Immature natural killer cell (primary cell): ENCODE measurements at regions not wholly inside any gene's neighbourhood (a gene's known extent, or its start where the extent isn't known, plus 50 kb on each side); places are given as distances from the start of the nearest gene placed in this dataset.
A peak's percentile ranks its signal among the peaks of the same experiment; 100 is the strongest.
"Not testable (repeated sequence)": the region's sequence is repeated elsewhere in the genome, so short reads cannot be mapped to it uniquely, and the experiment has no call there.

Experiments used
- DNase-seq, 3 donors: peaks; one replicate each; pipeline ENCODE4 v3.0.0; 2022; ENCODE audit warnings: mixed read lengths in 1 of 3
- H3K27ac Mint-ChIP-seq, 6 donors: one replicate each; pipeline ENCODE4 v1.8.0; 2020; ENCODE audit warnings: mixed read lengths in 6 of 6, mild to moderate bottlenecking in 5 of 6, inconsistent platforms in 4 of 6, moderate library complexity in 3 of 6
- H3K27me3 Mint-ChIP-seq, 3 donors: one replicate each; pipeline ENCODE4 v1.8.0; 2020 to 2021; ENCODE audit warnings: low read depth in 3 of 3, mild to moderate bottlenecking in 3 of 3, mixed read lengths in 3 of 3, moderate library complexity in 3 of 3, inconsistent platforms in 1 of 3
- H3K36me3 Mint-ChIP-seq, 3 donors: one replicate each; pipeline ENCODE4 v1.8.0; 2020; ENCODE audit warnings: mixed read lengths in 3 of 3, inconsistent platforms in 2 of 3, mild to moderate bottlenecking in 2 of 3
- H3K4me1 Mint-ChIP-seq, 2 donors: one replicate each; pipeline ENCODE4 v1.8.0; 2020; ENCODE audit warnings: inconsistent platforms in 2 of 2, mild to moderate bottlenecking in 2 of 2, mixed read lengths in 2 of 2, moderate library complexity in 1 of 2
- H3K4me3 Mint-ChIP-seq, 5 donors: one replicate each; pipeline ENCODE4 v1.8.0; 2020; ENCODE audit warnings: mild to moderate bottlenecking in 5 of 5, mixed read lengths in 5 of 5, inconsistent platforms in 3 of 5, moderate library complexity in 3 of 5
- H3K9me3 Mint-ChIP-seq, 6 donors: one replicate each; pipeline ENCODE4 v1.8.0; 2020; ENCODE audit warnings: mild to moderate bottlenecking in 6 of 6, mixed read lengths in 6 of 6, inconsistent platforms in 4 of 6, moderate library complexity in 3 of 6

DNA sequence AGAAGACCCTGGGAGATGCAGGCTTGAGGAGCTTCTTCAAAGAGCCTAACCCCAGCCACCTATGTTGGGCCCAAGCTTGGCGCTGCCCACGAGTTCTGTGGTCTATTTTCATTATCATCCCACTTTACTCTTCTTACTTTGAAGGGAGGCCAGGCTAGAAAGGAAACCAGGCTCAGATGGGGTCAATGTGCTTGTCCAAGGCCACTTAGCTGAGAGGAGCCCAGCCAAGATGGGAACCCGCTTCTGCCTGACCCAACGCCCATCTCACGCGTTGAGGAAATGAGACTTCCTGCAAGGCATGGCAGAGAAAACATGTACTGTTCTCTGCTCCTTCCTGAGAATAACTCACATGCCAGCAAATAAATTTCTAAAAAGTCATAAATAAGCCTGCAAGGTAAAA, 486.3 kb upstream of the PROK2 start:
- Mint-ChIP-seq H3K4me1 (peaks cover 13 to 15% of the 10 kb centered on the region in 2 donors), H3K27ac (no peak overlapping the region), H3K9me3 (no peaks in the 10 kb centered on the region), H3K4me3 (no peak overlapping the region), H3K36me3 (no peaks in the 10 kb centered on the region), H3K27me3 (peaks cover 0 to 7% (median 4%) of the 10 kb centered on the region in 3 donors)
- DNase-seq, result no peak

DNA sequence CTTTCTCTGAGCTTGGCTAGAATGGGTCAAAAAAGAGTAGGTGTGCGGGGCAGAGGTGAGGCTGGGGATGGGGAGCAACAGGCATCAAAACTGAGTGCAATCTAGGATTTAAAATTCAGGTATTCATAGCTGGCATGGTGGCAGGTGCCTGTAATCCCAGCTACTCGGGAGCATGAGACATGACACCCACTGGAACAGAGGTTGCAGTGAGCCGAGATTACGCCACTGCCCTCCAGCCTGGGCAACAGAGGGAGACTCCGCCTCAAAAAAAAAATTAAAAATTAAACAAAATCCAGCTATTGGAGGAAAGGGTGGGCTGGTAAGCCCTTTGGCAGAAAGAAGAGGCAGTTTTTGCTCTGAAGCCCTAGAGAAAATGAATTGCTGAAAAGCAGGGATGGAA, 485.8 kb upstream of the PROK2 start:
- Mint-ChIP-seq H3K27me3 (peaks cover 0 to 7% (median 4%) of the 10 kb centered on the region in 3 donors), H3K27ac (no peak overlapping the region), H3K4me1 (peaks cover 13 to 15% of the 10 kb centered on the region in 2 donors), H3K4me3 (no peak overlapping the region), H3K36me3 (no peaks in the 10 kb centered on the region), H3K9me3 (no peaks in the 10 kb centered on the region)
- DNase-seq, result no peak

DNA sequence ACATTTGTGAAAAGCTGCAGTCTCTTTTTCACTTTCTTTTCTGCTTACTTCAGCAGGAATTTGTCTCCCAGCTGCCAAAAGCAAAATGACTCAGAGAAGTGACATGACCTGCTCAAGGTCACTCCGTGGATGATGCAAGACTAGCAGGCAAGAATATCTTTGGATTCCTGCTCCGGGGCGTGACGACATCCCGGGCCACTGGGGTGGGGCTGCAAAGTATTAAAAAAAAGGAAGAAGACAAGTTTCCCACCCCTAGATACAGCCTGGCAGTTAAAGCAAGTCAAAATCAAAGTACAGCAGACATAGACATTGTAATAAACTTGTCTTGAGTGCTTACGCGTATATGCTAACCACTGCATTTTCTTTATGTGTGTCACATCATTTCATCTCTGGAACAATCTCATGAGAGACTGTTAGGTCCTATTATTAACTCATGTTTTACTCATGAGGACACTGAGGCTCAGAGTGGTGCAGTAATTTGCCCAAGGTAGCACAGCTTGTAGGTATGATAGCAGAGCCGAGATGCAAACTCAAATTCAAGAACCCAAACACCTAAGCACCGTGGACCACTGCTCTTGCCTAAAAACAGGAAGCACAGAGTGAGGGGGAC, 485.2 kb upstream of the PROK2 start:
- Mint-ChIP-seq H3K9me3 (no peaks in the 10 kb centered on the region), H3K27ac (no peak overlapping the region), H3K4me1 (peaks cover 13 to 15% of the 10 kb centered on the region in 2 donors), H3K4me3 (no peak overlapping the region), H3K27me3 (peaks cover 0 to 7% (median 4%) of the 10 kb centered on the region in 3 donors), H3K36me3 (no peaks in the 10 kb centered on the region)
- no peak for DNase-seq

DNA sequence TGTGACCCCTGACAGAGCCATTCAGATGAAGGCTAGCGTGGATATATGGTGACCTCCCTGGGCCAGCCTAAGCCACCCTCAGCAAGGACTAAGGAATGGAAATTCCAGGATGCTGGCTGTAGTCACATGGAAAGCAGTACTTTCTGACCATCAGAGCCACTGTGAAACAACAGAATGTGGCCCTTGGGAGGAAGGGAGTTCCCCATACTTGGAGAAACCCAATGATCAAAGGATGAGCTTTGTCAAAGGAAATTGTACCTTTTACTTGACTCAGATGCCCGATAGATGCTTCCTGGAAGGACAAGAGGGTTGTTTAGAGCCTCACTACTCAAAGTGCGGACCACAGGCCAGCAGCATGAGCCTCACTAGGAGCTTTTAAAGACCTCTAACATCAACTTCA, 484.5 kb upstream of the PROK2 start:
- Mint-ChIP-seq H3K9me3 (no peaks in the 10 kb centered on the region), H3K27ac (no peak overlapping the region), H3K4me3 (no peak overlapping the region), H3K36me3 (no peaks in the 10 kb centered on the region), H3K4me1 (peaks cover 7 to 11% of the 10 kb centered on the region in 2 donors), H3K27me3 (peaks cover 0 to 7% (median 4%) of the 10 kb centered on the region in 3 donors)
- DNase-seq, result no peak

DNA sequence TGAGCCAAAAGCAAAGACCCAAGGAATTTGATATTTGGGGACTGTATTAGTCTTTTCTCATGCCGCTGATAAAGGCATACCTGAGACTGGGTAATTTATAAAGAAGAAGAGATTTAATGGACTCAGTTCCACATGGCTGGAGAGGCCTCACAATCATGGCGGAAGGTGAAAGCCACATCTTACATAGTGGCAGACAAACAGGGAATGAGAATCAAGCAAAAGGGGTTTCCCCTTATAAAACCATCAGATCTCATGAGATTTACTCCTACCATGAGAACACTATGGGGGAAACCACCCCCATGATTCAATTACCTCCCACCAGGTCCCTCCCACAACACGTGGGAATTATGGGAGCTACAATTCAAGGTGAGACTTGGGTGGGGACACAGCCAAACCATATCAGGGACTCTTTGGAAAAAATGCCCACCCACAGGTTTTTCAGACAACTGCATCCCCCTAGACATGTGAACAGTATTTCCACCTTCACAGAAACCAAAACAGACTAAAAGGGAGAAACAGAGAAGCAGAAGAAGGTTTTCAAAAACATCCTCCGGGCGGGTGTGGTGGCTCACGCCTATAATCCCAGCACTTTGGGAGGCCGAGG, 482.1 kb upstream of the PROK2 start:
- H3K4me1 Mint-ChIP-seq, H3K9me3 Mint-ChIP-seq, H3K27me3 Mint-ChIP-seq, H3K27ac Mint-ChIP-seq, H3K4me3 Mint-ChIP-seq, H3K36me3 Mint-ChIP-seq, DNase-seq: not testable (repeated sequence)

DNA sequence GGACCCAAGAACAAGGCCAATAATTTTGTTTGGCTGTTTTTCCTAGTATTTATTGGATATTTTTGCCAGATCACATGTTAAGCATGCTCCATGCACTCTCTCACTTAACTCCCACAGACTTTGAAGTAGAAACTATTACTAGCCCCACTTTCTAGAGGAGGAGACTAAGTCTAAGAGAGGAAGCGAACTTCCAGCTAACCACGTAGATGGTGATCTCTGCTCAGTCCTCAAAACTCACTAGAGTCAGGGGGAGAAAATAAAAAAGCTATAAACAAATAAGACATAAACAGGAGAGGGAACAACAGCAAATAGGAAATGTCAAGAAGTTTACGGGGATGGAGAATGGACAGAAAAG, 481.0 kb upstream of the PROK2 start:
- no peaks in the 10 kb centered on the region for H3K9me3 Mint-ChIP-seq
- H3K4me1 Mint-ChIP-seq, result peaks cover 0 to 1% of the 10 kb centered on the region in 2 donors
- no peaks in the 10 kb centered on the region for H3K36me3 Mint-ChIP-seq
- peaks cover 1 to 7% (median 2%) of the 10 kb centered on the region in 3 donors for H3K27me3 Mint-ChIP-seq
- no peak overlapping the region for H3K27ac Mint-ChIP-seq
- no peak overlapping the region for H3K4me3 Mint-ChIP-seq
- DNase-seq, result no peak

DNA sequence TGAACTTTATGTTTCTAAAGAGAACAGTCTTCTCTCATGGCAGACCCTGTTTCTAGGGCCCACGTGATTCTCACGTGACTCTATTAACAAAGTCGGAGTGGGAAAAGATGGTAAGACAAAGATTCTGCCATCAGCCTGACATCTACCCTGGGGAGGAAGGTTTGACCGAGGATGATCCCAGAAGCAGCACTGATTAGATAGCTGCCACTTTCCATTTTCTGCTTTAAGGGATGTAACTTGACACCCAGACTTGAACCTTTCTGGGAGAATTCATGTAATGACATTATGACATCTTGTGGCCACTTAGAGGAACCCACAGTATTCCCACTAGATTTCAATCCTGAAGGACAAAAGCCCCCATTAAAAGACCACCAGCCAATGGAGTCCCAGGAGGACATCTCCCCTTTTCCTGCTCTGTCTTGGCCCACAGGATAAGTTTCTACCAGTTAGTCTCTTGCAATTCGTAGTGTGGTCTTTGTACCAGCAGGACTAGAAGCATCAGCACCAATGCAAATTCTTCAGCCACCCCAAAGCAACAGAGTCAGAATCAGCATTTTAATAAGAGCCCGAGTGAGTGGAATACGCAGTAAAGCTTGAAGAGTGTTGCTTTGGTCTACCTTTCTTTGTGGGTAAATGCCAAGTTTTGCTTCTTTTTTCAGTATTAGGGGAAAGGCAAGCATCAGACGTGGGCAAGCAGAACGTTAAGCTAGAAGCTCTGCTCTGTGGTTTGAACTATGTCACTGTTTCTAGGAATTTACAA, 480.5 kb upstream of the PROK2 start:
- H3K27ac Mint-ChIP-seq, result no peak overlapping the region
- H3K4me1 Mint-ChIP-seq, result no peaks in the 10 kb centered on the region
- no peaks in the 10 kb centered on the region for H3K36me3 Mint-ChIP-seq
- H3K4me3 Mint-ChIP-seq, result no peak overlapping the region
- no peak for DNase-seq
- H3K27me3 Mint-ChIP-seq, result peaks cover 3 to 7% (median 3%) of the 10 kb centered on the region in 3 donors
- H3K9me3 Mint-ChIP-seq, result no peaks in the 10 kb centered on the region

DNA sequence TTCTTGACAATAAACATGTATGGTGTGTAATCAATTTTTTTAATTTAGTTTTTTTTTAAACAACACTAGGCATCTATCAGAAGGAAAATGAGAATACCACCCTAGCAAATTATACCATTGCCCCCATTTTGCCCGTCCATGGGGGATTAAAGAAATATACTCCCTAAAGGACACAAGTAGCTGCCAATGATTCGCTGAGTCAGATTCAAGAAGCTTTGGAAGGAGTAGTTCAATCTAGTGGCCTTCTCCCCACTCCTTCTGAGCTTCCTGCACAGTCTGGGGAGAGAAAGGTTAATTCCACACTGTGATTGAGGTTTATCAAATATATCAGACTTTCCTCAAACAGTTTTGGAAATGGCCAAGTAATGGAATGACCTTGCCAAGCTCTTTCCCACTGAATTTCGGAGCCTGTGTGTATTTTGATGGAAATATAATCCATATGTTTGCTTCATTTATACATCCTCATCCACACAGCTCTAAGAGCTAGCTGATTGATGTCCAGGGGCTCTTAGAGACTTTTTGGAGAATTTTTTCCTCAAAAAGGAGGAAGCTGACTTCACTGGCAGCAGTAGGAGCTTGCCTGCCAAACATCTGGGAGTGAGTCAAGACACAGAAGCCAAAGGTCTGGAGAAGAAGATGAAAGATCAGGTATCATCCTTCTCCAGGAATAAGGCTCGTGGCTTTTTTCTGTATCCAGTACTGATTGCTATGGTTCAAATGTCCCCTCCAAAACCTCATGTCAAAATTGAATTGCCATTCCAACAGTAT, 478.5 kb upstream of the PROK2 start:
- H3K4me3 Mint-ChIP-seq, result no peak overlapping the region
- H3K4me1 Mint-ChIP-seq, result peaks cover 0 to 2% of the 10 kb centered on the region in 2 donors
- DNase-seq, result no peak
- H3K36me3 Mint-ChIP-seq, result no peaks in the 10 kb centered on the region
- H3K27me3 Mint-ChIP-seq, result peaks cover 3 to 9% (median 3%) of the 10 kb centered on the region in 3 donors
- no peaks in the 10 kb centered on the region for H3K9me3 Mint-ChIP-seq
- H3K27ac Mint-ChIP-seq, result peak overlapping the region in 1 of 6 donors; percentile 18

DNA sequence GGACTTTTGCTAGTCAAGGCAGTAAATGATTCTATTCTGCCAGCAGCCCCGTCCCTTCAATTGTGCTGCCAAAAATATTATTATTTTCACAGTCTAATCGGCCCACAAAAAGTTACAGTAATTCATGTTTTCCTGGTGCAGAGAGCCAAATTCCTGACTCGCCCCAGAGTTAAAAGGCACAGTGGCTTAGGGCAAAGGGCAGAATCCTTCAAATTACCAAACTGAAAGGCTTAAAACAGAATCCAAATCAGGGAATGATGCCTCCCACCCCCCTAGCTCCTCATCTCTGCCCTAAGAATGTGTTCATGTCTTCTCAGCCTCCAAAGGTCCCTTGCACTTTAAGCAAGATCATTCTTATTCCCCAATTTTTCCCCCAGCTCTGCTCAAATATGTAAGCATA, 477.8 kb upstream of the PROK2 start:
- Mint-ChIP-seq H3K27me3 (peaks cover 3 to 9% (median 3%) of the 10 kb centered on the region in 3 donors), H3K36me3 (no peaks in the 10 kb centered on the region), H3K27ac (peak overlapping the region in 1 of 6 donors; percentile 18), H3K4me1 (peaks cover 0 to 5% of the 10 kb centered on the region in 2 donors), H3K4me3 (no peak overlapping the region), H3K9me3 (no peaks in the 10 kb centered on the region)
- DNase-seq, result no peak

DNA sequence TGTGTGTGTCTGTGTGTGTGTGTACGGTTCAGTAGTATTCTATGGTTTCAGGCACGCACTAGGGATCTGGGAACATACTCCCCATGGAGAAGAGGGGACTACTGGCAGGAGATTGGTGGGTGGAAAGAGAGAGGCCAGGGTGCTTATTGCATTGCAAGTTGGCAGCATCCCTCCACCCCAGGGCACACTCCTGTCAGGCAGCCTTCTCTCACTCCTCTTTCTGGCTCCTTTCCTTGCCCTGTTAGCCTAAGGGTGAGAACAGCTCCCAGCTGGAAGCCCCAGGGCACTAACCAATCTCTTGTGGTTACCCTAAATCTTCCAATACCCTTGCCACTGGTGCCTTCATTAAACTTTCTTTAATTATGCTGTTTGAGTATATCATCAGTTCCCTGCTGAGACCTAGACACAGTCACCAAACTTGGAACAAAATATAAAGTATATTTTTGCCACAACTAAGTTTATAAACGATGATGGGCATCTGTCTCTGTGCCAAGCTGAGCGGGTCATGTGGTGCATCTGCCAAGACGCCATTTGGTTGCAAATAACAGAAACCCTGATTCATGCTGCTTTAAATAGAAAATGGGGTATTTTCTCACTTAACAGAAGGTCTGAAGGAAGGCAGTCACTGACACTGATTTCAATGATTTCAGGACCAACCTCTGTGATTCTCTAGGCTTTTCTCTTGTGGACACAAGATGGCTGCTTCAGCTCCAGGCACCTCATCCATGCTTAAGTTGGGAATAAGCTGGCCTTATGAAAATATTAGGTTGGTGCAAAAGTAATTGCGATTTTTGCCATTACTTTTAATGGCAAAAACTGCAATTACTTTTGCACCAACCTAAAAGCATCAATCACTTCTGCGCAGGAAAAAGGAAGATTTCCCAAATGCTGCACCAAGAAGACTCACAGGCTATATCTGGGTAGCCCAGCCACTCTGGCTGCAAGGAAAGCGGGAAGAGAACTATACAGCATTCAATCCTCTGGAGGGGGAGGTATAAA, 476.9 kb upstream of the PROK2 start:
- Mint-ChIP-seq H3K9me3 (no peaks in the 10 kb centered on the region), H3K4me1 (peaks cover 0 to 5% of the 10 kb centered on the region in 2 donors), H3K27me3 (peaks cover 1 to 5% (median 3%) of the 10 kb centered on the region in 3 donors), H3K36me3 (no peaks in the 10 kb centered on the region), H3K4me3 (no peak overlapping the region), H3K27ac (no peak overlapping the region)
- no peak for DNase-seq

DNA sequence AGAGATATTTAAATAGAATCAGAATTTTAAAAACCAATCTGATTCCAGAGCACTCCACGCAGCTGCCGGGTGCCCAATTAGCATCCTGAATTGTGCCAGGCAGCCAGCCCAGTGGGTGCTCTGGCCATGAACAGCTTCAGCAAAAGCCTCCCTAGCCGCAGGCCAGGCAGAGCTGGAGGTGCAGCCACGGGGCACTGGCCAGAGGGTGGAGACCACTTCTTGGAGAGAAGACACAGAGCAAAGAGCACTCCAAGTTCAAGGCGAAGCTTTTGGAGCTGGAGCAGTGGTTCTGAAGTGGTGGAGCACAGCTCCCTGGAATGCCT, 475.6 kb upstream of the PROK2 start:
- Mint-ChIP-seq H3K9me3 (no peaks in the 10 kb centered on the region), H3K27ac (no peak overlapping the region), H3K4me1 (peaks cover 10 to 16% of the 10 kb centered on the region in 2 donors)

DNA sequence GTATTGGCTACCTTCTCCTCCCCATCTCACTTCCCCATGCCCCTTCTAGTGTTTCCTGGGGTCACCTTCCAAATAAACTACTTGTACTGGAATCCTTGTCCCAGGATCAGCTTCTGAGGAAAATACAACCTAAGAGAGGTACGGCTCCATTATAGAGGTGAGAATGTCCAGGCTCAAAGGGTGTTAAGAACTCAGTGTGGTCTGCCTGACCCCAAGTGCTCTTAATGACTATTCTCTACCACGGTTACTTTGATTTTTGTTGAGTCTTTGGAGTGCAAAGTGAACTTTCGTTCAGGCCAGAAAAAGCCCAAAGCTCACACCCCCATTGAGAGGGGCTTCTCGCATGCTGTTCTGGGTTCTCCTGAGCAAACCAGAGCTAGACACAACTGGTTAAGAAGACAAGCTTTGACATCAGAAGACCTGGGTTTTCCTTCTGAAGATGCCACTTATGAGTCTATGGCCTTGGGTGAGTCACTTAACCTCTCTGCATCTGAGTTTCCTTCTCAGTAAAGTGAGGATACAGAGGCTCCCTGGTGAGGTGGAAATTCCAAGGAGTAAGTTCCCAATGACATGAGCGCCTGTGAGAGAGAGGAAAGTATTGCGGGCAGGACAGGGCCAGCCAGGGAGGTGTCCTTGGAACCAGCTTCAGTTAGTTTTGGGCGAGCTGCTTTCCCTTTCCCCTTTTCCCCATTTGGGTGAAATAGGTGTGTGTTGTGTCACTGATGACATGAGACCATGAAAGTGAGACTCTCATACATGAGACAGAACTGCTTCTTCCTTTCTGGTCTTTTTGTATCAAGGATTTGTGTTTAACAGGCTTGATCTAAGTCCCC, 475.0 kb upstream of the PROK2 start:
- Mint-ChIP-seq H3K27ac (no peak overlapping the region), H3K9me3 (no peaks in the 10 kb centered on the region), H3K27me3 (peaks cover 1 to 5% (median 3%) of the 10 kb centered on the region in 3 donors), H3K36me3 (no peaks in the 10 kb centered on the region), H3K4me1 (peaks cover 10 to 16% of the 10 kb centered on the region in 2 donors), H3K4me3 (no peak overlapping the region)
- no peak for DNase-seq

More for the DNA sequence above, 475.6 kb upstream of the PROK2 start:
- no peaks in the 10 kb centered on the region for H3K36me3 Mint-ChIP-seq
- DNase-seq, result no peak
- no peak overlapping the region for H3K4me3 Mint-ChIP-seq
- H3K27me3 Mint-ChIP-seq, result peaks cover 1 to 5% (median 3%) of the 10 kb centered on the region in 3 donors
